NOMO-1 treated with DMSO at 0.1 percent for 48 hours (cell line): ENCODE measurements at regions not wholly inside any gene's neighbourhood (a gene's known extent, or its start where the extent isn't known, plus 50 kb on each side); places are given as distances from the start of the nearest gene placed in this dataset.

Experiments used
- DNase-seq: peaks from one replicate; lab custom pipeline; 2025; ENCODE audit not compliant: unreplicated experiment; lab: John Stamatoyannopoulos, UW

DNA sequence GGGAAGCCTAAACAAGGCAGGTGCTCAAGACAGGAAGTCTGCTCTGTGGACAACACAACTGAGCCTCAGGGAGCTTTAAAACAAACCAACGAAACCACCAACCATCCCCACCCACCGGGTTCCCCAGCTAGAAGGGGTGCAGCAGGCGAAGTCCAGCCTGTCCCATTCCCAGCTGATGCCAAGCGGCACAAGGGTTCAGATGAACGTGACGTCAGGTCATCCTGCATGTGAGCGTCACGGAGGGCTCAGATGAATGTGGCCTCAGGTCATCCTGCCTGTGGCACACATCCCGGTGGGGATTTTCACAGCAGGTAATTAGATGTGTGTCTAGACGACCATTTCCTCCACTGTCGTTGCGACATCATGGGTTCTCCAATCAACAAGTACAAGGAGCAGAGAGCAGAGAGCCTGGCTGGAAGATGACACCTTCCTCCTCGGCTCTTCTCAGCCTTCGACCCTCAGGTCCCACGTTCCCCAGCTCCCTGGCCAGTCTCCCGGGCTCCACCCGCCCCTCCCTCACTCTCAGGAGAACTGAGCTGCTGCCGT, 246.5 kb downstream of the FOXL1 start:
- no peak for DNase-seq

DNA sequence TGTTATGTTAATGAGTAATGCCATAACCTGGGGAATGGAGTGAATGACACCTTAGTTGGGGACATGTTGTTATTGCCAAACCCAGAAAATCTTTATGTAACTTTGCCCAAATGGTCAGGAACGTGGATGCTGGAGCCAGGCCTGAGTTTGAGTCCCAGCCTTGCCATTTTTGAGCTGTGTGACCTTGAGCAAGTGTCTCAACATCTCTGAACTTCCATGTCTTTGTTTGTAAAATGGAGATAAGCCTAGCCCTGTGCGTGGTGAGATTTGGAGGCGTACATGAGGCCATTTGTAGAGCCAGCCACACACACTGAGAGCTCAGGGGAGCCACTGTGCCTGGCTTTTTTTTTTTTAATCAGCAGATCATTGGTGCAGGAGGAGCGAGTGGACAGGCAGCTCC, 247.3 kb downstream of the FOXL1 start:
- no peak for DNase-seq

DNA sequence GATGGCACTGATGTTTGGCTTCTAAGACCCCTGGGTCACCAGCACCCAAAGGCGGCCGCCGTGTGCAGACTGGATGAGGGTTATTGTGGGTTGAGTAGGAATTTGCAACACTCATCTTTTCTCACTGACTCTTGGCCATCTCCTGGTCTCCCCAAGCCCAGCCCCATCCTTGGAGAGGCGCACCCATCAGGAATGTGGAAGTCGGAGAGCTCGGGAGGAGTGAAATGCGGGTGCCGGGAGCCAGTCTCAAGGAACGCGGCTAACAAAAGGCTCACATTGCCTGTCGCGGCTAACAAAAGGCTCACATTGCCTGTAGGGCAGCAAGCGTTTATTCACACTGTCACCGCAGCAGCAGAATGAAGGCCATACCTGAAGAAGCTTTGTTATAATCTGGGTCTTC, 248.6 kb downstream of the FOXL1 start:
- DNase-seq: no peak

DNA sequence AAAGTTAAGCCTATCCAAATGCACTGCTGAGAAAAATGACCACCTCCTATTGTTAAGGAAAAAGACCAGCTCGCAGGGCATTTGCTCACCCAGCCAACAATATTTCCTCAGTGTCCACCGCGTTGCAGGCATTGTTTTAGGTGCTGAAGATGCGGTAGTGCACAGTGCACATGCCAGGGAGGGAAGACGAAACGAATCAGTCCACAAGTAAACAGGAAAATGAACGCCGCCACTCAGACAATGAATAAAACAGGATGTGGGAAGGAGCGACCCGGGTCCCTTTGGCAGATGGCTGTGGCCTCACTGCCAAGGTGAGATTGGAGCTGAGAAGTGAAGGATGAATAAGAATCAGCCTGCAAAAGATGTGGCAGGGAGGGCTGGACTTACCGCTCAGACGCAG, 249.2 kb downstream of the FOXL1 start:
- DNase-seq: no peak

DNA sequence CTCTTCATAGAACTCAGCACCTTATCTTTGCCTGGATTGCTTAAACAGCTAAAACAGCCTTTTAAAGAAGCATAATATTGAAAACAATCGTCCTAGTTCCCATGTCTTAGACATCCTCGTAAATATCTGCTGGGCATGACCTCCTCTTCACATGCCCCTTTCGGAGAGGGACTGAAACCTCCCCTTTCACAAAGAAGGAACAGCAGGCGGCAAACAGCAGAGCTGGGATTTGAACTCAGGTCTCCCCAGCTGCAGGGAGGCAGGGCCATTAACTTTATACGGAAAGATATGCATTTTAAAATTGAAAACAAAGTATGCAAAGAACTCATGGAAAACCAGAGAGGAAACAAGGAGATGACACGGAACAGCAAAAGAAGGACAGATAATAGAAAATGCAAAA, 249.9 kb downstream of the FOXL1 start:
- no peak for DNase-seq

DNA sequence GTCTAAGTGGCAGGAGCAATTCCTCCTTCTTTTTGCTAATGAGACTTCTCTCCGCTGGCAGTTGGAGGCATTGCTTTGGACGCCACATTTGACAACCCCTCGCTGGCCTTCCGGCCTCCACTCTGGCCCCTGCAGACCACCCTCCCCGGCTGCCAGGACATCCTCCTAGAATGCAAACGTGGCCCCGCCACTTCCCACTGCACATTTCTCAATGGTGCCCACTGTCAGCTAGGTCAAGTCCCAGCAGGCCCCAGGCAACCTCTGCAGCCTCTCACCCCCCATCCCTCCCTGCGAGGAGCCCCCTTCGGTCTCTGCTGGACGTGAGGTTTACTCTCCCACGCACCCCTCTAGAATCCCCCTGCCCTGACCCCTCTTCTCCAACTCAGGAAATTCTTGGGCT, 250.3 kb downstream of the FOXL1 start:
- DNase-seq: no peak

DNA sequence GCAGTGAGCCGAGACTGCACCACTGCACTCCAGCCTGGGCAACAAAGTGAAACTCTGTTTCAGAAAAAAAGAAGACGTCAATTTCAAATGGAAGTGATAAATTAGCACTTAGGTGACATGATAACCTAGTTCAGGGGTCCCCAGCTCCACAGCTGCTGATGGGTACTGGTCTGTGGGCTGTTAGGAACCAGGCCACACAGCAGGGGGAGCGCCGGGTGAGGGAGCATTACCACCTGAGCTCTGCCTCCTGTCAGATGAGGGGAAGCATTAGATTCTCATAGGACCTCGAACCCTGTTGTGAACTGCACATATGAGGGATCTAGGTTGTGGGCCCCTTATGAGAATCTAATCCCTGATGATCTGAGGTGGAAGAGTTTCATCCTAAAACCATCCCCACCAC, 253.0 kb downstream of the FOXL1 start:
- DNase-seq: no peak

DNA sequence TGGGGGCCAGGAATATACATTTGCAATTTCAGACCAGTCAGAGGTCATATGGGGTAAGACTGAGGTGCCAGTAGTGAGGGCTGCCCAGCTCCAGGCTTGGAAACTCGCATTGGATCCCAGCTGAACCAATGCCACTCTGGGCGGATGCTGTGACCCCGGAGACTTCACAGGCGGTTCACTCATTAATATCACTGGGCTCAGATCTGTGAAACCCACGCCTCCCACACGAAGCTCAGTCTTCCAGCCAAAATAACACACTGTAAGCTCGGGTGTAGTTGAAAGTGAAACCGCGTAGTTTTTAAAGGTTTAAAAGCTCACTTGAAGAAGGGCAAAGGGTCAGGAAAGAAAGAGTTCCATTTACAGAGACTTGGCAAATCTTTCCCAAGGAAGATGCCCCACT, 254.8 kb downstream of the FOXL1 start:
- no peak for DNase-seq

DNA sequence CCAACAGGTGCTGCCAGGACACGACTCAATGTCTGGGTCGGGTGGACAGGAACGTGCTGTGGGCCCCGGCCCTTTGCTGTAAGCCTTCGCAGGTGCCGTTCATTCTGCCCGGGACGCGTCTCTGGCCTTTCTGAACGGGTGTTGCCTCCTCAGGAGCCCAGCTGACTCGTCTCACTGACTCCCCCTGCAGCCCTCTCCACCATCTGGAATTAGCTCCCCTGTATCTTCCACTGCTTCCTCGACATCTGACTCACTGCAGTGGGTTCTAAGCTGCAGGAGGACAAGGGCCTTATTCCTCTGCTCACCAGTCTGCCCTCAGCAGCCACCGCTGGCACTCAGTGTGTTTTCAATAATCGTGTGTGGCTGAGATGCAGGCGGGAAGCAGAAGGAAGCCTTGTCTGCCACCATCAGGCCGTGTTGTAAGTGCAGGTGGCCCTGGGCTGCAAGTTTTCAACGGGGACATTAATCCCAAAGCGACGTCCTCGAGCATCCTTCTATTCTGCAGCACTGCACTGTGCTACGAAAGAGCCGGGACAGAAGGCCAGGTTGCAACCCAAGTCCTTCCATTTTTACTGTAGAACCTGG, 256.2 kb downstream of the FOXL1 start:
- no peak for DNase-seq

DNA sequence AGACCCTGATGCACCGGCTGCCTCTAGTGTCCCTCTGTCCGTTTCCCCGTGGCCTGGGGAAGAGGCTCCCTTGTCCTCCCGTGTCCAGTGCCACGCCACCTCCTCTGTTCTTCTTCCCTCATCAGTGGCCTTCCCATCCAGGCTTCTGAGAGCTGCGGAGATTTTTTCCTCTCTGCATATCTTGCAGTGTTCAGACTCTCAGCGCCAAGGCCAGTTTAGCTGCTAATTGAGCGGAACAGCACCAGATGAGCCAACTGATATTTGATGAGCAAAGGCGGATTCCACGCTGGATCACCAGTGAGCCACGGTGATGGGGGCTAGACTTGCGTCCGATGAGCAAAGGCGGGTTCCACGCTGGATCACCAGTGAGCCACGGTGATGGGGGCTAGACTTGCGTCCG, 257.6 kb downstream of the FOXL1 start:
- DNase-seq: no peak

DNA sequence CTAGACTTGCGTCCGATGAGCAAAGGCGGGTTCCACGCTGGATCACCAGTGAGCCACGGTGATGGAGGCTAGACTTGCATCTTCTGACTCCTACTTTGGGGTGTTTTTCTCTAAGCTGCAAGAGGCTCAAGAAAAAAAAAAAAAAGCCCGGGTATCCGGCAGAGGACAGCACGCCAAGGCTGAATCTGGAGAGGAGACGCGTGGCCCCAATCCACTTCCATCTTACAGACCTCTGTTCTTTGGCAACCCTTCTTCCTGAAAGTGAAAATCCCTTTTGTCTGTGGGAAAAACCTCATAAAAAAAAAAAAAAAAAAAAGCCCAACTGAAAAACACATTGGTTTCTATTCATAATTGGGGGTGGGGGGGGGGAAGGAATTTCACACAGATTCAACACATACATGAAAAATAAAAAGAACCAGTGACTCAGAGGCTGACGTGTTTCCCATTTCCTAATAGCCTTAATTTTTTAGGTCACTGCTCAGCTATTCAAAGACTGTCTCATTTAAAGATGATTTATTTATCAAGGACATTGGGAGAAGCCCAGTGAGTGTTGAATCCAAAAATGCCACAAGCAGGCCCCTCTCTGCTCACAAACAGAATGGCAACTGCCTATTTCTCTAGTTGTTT, 258.3 kb downstream of the FOXL1 start:
- peak; percentile 10 for DNase-seq

DNA sequence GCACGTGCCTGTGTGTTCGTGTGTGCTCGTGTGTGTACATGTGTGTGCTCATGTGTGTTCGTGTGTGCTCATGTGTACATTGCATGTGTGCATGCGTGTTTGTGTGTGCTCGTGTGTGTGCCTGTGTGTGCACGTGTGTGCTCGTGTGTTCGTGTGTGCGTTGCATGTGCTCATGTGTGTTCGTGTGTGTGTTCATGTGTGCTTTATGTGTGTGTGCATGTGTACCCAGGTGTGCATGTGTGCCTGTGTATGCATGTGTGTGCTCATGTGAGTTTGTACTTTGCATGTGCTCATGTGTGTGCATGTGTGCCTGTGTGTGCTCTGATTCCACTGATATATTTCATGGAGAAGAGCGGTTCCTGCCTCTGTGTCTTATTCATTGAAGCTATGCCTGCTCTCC, 265.5 kb downstream of the FOXL1 start:
- DNase-seq: no peak

DNA sequence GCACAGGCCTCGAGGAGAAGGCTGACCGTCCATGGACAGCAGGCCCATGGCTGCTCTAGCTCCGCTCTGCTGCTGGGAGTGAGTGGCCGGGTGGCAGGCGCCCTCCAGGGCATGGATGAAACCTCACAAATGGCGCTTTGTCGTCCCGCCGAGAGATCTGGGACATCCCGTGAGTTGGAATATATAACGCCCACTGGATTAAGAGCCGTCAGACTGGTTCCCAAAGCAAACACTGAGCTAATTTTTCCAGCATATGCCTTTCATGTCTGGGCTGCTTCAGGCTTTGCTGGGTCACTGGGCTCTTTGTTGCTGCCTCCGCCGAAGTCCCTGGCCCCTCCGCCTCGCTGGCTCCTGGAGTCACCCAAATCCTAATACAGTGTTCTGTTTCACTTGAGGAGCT, 266.3 kb downstream of the FOXL1 start:
- DNase-seq: no peak

DNA sequence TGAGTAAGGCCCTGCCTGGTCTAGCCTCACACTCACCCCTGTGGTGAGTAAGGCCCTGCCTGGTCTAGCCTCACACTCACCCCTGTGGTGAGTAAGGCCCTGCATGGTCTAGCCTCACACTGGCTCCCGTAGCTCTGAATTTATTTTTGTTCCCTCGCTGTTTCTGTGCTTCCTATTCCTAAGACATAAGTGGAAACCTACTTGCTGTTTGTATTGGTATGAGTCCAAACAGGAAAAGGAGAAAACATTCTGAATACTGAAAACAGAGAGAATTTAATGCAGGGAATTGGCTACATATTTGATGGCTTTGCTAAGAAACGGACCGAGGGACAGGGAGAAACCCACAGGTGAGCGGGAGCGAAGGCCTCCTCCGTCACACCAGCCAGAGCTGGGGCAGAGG, 267.8 kb downstream of the FOXL1 start:
- no peak for DNase-seq

DNA sequence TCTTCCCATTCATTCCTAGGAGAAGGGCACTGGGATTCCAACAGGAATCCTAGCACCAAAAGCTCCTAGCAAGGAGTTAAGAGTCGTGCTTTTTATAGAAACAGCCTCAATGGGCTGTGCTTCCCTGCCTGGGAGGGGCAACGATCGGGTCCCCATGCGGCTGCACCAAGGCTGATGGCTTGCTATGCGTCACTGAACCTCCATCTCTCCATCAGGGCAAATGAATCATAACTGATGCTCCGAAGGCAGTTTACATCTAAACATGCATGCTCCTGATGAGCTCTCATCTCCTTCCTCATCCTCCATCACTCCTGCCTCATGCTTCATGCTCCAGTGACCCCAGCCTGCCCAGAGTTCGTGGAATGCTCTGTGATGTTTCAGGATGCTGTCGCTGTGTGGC, 270.5 kb downstream of the FOXL1 start:
- no peak for DNase-seq

DNA sequence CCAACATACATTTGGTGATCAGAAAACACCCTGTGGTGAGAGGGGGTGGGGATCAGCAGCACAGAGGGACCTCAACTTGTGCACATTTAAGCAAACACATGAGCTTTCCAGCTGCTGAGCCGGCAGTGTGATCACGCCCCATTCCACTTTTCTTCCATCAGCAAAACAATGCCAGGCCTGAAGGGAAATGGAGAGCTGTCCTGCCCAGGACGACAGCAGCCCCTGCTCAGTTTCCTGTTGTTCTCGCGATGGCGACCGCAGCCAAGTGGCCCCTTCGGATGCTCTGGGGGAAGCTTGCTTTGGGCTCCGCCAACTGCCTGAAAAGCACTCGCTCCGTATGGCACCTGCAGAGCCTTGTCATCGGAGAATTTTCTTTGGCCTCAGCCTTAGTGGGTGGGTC, 272.3 kb downstream of the FOXL1 start:
- DNase-seq: no peak

DNA sequence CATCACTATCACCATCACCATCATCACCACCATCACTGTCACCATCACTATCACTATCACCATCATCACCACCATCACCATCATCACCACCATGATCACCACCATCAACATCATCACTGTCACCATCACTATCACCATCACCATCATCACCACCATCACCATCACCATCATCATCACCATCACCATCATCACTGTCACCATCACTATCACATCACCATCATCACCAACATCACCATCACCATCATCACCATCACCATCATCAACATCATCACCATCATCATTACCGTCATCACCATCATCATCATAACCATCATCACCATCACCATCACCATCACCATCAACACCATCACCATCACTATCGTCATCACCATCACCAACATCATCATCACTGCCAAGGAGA, 273.8 kb downstream of the FOXL1 start:
- DNase-seq: no peak

DNA sequence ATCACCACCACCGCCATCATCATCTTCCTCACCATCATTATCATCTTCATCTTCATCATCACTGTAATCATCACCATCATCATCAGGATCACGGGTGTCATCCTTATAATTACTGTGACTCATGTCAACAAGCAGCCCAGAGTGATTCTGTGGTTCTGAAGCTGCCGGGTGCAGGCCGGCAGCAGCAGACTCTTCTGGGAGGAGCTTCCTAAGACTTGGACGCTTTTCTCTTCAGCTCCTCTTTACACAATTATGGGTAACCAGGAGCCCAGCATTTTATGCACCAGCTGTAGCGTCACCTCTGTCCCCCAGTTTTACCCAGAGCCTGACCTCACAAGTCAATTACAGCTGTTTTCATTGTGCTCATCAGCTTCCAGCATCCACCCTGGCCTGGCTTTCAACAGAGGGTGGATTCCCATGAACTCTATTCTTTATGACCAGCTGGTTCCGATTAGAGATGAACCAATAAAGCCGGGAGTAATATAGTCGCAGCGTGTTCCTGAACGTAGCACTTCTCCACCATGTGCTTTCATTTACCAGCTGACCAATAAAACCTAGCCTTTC, 275.8 kb downstream of the FOXL1 start:
- no peak for DNase-seq

DNA sequence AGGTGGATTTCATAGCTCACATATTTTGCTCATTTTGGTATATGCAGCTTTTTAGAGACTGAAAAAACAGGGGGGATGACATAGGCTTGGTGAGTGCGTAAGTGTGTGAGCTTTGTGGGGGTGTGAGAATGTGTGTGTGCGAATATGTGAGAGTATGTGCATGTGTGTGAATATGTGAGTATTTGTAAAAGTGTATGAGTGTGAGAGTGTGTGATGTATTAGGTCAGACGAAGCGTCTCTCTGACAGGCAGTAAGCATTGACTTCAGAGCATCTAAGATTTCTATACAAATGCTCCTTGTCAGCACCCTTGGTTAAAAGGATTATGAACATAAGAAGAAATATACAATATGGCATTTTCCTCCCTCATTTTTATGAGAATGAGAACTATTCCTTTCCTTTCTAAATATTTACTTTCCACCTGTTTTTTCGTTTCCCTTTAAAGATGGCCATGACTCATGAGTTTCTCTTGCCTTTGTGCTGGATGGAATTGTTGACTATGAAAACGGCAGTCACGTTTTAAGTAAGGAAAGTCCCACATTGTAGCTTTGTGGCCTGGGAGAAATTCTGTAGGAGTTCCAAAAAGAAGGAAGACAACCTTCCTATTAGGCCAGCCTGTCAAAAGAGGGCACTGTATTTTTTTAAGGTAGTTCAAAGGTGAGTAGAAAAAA, 276.4 kb downstream of the FOXL1 start:
- no peak for DNase-seq

DNA sequence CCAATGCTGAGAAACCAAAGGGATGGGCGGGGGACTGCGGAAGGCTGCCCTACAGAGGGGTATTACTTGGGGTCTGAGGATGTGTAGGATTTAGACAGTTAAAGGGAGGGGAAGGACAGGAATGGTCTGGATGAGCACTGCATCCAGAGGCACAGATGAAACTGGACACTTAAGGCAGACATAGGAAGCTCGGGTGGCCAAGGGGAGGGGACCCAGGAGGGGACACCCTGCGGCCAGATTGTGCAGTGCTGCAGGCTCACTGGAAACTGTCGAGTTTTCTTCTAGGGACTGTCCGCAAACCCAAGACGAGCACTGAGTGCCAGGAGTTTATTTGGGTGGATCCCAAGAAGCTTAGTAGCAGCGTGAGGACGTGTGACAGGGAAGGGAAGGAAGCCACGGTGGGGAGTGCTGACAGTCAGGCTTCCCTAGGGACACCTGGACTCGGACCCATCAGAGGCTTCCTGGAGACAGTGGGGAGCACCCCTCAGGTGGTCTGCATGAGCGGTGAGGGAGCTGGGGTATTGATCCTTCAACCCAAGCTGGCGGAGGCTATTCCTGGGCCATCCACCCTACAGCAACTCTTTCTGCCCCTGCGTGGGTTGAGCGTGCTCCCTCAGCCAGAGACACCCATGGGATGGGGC, 278.7 kb downstream of the FOXL1 start:
- DNase-seq: no peak

DNA sequence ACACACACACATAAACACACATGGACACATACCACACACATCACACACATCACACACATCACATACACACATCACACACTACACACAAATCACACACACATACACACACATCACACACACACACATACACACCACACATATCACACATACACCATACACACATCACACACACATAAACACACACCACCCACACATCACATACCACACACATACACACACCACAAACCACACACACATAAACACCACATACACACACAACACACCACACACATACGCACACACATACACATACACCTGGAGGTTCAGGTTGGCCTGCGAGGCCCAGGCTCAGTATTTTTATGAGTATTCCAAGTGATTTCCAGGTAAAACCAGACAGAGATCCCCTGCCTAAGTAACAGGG, 279.5 kb downstream of the FOXL1 start:
- no peak for DNase-seq

DNA sequence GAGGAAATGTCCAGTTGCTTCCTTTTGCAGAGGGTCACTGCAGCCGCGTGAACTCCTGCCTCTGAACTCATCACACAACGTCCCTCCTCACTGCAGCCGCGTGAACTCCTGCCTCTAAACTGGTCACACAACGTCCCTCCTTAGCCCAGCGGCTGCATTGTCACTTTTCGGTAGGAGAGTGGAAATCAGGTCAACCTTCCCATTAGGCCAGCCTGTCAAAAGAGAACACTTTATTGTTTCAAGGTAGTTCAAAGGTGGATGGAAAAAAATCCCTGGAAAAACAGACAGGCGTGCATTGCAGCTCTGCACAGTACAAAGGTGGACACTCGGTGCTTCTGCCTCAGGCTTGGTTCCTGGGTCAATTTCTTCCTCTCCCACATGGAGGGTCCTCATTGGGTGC, 280.2 kb downstream of the FOXL1 start:
- no peak for DNase-seq
